Inferior parietal cortex (tissue), 1 donor: ENCODE measurements at regions not wholly inside any gene's neighbourhood (a gene's known extent, or its start where the extent isn't known, plus 50 kb on each side); places are given as distances from the start of the nearest gene placed in this dataset.

Experiments
- DNase-seq: peaks from one replicate; pipeline ENCODE4 v3.0.0-alpha.2; 2016; ENCODE audit errors: extremely low spot score

- DNase-seq: no peak
Observed at GRCh38 chr18:23384778-23385736, 68.0 kb upstream of the RIOK3 start.

GRCh38 chr18:23386317-23386716, 66.8 kb upstream of the RIOK3 start:
- no peak for DNase-seq

GRCh38 chr18:23387265-23387664, 65.8 kb upstream of the RIOK3 start:
- no peak for DNase-seq

DNA sequence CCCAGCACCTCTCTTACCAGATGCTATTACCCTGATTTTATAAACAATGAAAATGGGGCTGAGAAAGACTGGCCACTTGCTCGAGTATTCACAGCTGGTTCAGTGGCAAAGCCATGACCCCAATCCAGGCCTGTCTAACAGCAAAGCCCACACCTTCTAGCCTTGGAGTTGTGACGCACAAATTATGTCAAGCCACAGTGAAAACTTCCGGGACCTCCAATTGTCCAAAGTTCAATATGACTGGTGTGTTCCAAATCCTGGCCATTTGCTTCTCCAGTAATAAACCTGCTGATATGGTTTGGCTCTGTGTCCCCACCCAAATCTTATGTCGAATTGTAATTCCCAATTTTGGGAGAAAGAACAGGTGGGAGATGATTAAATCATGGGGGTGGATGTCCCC, 64.7 kb upstream of the RIOK3 start:
- DNase-seq: no peak

DNA sequence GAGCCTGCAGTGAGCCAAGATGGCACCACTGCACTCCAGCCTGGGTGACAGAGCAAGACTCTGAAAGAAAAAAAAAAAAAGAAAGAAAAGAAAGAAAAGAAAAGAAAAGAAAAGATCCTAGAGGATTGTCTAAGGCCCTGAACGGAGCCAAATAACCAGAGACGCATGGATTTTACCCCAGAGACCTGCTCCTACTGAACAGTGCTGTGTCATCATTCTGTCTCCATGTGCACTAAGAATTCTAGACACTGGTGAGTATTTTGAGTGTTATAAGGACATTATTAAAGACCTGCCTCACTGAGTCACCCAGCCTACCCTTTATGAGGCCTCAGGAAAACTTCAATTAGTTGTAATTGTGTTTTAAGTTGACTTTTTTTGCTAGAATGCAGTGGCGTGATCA, 61.9 kb upstream of the RIOK3 start:
- DNase-seq: no peak

DNA sequence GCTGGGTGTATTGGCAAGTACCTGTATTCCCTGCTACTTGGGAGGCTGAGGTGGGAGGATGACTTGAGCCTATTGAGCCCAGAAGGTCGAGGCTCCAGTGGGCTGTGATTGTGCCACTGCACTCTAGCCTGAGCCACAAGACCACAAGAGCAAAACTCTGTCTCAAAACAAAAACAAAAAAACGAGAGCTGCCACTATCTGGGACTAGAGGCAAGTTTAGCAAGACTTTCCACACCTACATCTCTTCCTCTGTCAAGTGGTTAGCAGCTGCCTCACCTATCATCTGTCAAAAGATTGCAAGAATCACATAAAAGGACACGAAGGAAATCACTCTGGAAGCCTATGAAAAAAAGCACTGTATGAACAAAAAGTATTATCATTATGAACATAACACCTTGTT, 55.2 kb upstream of the RIOK3 start:
- no peak for DNase-seq

DNA sequence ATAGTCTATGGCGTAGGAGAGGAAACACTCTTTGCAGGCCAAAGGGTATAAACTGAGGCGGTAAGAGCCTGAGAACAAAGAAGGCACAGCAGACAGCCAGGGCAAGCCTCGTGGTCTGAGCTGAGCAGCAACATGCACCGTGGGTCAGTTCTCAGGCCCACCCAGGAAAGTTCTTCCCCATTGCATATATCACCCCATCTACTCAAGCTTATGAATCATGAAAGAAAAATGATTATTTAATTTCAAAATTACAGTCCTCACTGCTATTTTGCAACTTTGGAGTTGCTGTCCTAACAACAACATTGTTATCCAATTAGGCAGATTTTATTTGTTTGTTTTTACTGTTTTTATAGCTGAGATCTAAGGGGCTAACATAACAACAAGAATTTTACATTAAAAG, 54.7 kb upstream of the RIOK3 start:
- DNase-seq: no peak

DNA sequence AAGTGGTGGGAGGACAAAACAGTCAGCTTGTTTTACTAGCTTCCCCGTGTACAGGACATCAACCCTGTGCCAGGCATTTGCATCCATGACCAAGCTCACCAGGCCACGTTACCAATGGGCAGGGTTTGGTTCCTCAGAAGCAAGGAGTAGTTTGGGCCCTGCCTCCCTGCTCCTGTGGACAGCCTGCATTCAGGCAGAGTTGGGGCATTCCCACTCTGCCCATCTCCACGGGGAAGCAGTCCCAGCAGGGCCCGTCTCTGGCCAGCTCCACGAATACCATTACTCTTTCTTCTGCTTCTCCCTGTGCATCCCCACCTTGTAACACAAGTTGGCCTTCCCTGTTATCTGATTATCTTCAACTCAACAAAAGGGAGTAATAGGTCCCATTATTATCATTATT, 54.0 kb upstream of the RIOK3 start:
- DNase-seq: no peak

- DNase-seq: no peak
Observed at GRCh38 chr18:23400918-23401317, 52.2 kb upstream of the RIOK3 start.

GRCh38 chr18:23401400-23402347, 51.4 kb upstream of the RIOK3 start:
- DNase-seq: no peak
